ENCODE measurements at regions not wholly inside any gene's neighbourhood (a gene's known extent, or its start where the extent isn't known, plus 50 kb on each side); places are given as distances from the start of the nearest gene placed in this dataset.
"Not testable (repeated sequence)": the region's sequence is repeated elsewhere in the genome, so short reads cannot be mapped to it uniquely, and the experiment has no call there.

DNA sequence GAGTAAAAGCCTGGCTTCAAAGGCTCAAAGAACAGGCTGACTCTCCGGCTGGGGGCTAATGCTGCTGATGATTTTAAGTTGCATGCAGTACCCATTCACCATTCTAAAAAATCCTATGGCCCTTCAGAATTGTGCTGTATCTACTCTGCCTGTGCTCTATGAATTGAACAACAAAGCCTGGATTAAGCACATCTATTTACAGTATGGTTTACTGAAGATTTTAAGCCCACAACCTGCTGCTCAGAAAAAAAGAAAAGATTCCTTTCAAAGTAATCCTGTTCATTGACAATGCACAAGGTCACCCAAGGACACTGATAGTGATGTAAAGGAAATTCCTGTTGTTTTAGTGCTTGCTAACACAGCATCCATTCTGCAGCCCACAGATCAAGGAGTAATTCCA is 84.9 kb upstream of the SFRP2 start:
- Histone ChIP-seq H3K4me1 (ENCODE audit: control insufficient read depth in 1 of 2, insufficient read depth in 2 of 2, low read length in 2 of 2) (peaks cover 0 to 3% of the 10 kb centered on the region in 2 donors), H3K27me3 (ENCODE audit: control insufficient read depth in 2 of 2, insufficient read depth in 2 of 2, low read length in 2 of 2) (no peaks in the 10 kb centered on the region), H3K79me2 (ENCODE audit: insufficient read depth, low read length) (no peaks in the 10 kb centered on the region), H2AFZ (ENCODE audit: insufficient read depth, low read depth, low read length, poor library complexity, severe bottlenecking) (no peak overlapping the region), H3K9me3 (replicated peaks in 1 of 2; ENCODE audit: control insufficient read depth in 1 of 2, insufficient read depth in 1 of 2, low read length in 2 of 2) (no peaks in the 10 kb centered on the region), H4K20me1 (ENCODE audit: insufficient read depth, low read length) (no peaks in the 10 kb centered on the region), H3K27ac (ENCODE audit: low read depth in 1 of 2, low read length in 2 of 2) (no peak overlapping the region), H3K36me3 (replicated peaks in 1 of 2; ENCODE audit: control insufficient read depth in 1 of 2, insufficient read depth in 2 of 2, low read length in 2 of 2) (no peaks in the 10 kb centered on the region), H3K9ac (ENCODE audit: insufficient read depth, low read length, poor library complexity, severe bottlenecking) (no peak overlapping the region), H3K4me3 (replicated peaks in 1 of 3; ENCODE audit: low read depth in 2 of 3, low read length in 3 of 3) (no peak overlapping the region), H3K4me2 (replicated peaks; ENCODE audit: extremely low read depth, low read length, poor library complexity, severe bottlenecking) (no peak overlapping the region)
- WGBS (ENCODE audit: insufficient coverage) = no CpG with 5 or more reads among the region's 1 CpG
- Mint-ChIP-seq H3K27ac (no peak overlapping the region), H3K4me1 (peaks cover 16% of the 10 kb centered on the region), H3K9me3 (peaks cover 0 to 5% (median 2%) of the 10 kb centered on the region in 7 donors), H3K4me3 (no peak overlapping the region), H3K36me3 (no peaks in the 10 kb centered on the region), H3K27me3 (ENCODE audit: low read depth in 3 of 3) (peaks cover 0 to 3% (median 2%) of the 10 kb centered on the region in 3 donors)
- TF ChIP-seq, protein P1, sequence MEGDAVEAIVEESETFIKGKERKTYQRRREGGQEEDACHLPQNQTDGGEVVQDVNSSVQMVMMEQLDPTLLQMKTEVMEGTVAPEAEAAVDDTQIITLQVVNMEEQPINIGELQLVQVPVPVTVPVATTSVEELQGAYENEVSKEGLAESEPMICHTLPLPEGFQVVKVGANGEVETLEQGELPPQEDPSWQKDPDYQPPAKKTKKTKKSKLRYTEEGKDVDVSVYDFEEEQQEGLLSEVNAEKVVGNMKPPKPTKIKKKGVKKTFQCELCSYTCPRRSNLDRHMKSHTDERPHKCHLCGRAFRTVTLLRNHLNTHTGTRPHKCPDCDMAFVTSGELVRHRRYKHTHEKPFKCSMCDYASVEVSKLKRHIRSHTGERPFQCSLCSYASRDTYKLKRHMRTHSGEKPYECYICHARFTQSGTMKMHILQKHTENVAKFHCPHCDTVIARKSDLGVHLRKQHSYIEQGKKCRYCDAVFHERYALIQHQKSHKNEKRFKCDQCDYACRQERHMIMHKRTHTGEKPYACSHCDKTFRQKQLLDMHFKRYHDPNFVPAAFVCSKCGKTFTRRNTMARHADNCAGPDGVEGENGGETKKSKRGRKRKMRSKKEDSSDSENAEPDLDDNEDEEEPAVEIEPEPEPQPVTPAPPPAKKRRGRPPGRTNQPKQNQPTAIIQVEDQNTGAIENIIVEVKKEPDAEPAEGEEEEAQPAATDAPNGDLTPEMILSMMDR (IDR thresholded peaks at IDR 0.05) = no peak
- intact Hi-C loops (cut with micrococcal nuclease) = no loop called here
- DNase-seq = no peak

DNA sequence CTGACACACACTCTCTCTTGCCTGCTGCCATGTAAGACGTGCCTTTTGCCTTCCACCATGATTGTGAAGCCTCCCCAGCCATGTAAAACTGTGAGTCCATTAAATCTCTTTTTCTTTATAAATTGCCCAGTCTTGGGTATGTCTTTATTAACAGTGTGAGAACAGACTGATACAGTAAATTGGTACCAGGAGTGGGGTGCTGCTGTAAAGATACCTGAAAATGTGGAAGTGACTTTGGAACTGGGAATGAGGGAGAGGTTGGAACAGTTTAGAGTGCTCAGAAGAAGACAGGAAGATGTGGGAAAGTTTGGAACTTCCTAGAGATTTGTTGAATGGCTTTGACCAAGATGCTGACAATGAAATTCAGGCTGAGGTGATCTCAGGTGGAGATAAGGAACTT is 77.9 kb upstream of the SFRP2 start:
- H3K4me2 ChIP-seq (replicated peaks; ENCODE audit: extremely low read depth, low read length, poor library complexity, severe bottlenecking); H3K36me3 ChIP-seq (replicated peaks in 1 of 2; ENCODE audit: control insufficient read depth in 1 of 2, insufficient read depth in 2 of 2, low read length in 2 of 2); H3K4me1 ChIP-seq (ENCODE audit: control insufficient read depth in 1 of 2, insufficient read depth in 2 of 2, low read length in 2 of 2); H3K36me3 Mint-ChIP-seq; H3K27me3 ChIP-seq (ENCODE audit: control insufficient read depth in 2 of 2, insufficient read depth in 2 of 2, low read length in 2 of 2); H2AFZ ChIP-seq (ENCODE audit: insufficient read depth, low read depth, low read length, poor library complexity, severe bottlenecking); DNase-seq; H4K20me1 ChIP-seq (ENCODE audit: insufficient read depth, low read length); H3K27me3 Mint-ChIP-seq (ENCODE audit: low read depth in 3 of 3); intact Hi-C loops (cut with micrococcal nuclease); H3K27ac ChIP-seq (ENCODE audit: low read depth in 1 of 2, low read length in 2 of 2); H3K4me3 ChIP-seq (replicated peaks in 1 of 3; ENCODE audit: low read depth in 2 of 3, low read length in 3 of 3); H3K4me3 Mint-ChIP-seq; H3K9ac ChIP-seq (ENCODE audit: insufficient read depth, low read length, poor library complexity, severe bottlenecking); H3K27ac Mint-ChIP-seq; H3K79me2 ChIP-seq (ENCODE audit: insufficient read depth, low read length); H3K4me1 Mint-ChIP-seq: not testable (repeated sequence)
- WGBS (ENCODE audit: insufficient coverage) = no CpG with 5 or more reads among the region's 1 CpG
- peaks cover 28 to 40% of the 10 kb centered on the region in 2 donors for H3K9me3 ChIP-seq (replicated peaks in 1 of 2; ENCODE audit: control insufficient read depth in 1 of 2, insufficient read depth in 1 of 2, low read length in 2 of 2)
- peaks cover 28 to 47% (median 40%) of the 10 kb centered on the region in 7 donors for H3K9me3 Mint-ChIP-seq
